Chondrocyte (in vitro differentiated cells): ENCODE measurements at regions not wholly inside any gene's neighbourhood (a gene's known extent, or its start where the extent isn't known, plus 50 kb on each side); places are given as distances from the start of the nearest gene placed in this dataset.

Experiments
- DNase-seq: peaks from one replicate; pipeline ENCODE4 v3.0.0; 2021; ENCODE audit warnings: mixed read lengths, low spot score
- H3K27ac Mint-ChIP-seq: one replicate; pipeline ENCODE4 v1.8.0; 2021; ENCODE audit warnings: mild to moderate bottlenecking, moderate library complexity, mixed read lengths; ENCODE audit not compliant: unreplicated experiment
- H3K27me3 Mint-ChIP-seq: 2 replicates; pipeline ENCODE4 v1.8.0; 2021; ENCODE audit warnings: low read depth, mixed read lengths
- H3K36me3 Mint-ChIP-seq: 2 replicates; pipeline ENCODE4 v1.8.0; 2021; ENCODE audit warnings: low read depth, mixed read lengths
- H3K4me1 Mint-ChIP-seq: 2 replicates; pipeline ENCODE4 v1.8.0; 2021; ENCODE audit warnings: low read depth, mild to moderate bottlenecking, mixed read lengths
- H3K4me3 Mint-ChIP-seq: one replicate; pipeline ENCODE4 v1.8.0; 2021; ENCODE audit warnings: mild to moderate bottlenecking, moderate library complexity, mixed read lengths; ENCODE audit not compliant: unreplicated experiment
- H3K9me3 Mint-ChIP-seq: 2 replicates; pipeline ENCODE4 v1.8.0; 2021; ENCODE audit warnings: low read depth, mixed read lengths
- CTCF ChIP-seq: fragments of 200-600 bp; sonication (generic); IDR thresholded peaks from 2 replicates; pipeline ENCODE4 v1.5.0; 2021; ENCODE audit warnings: antibody characterized with exemption, mild to moderate bottlenecking, moderate library complexity

DNA sequence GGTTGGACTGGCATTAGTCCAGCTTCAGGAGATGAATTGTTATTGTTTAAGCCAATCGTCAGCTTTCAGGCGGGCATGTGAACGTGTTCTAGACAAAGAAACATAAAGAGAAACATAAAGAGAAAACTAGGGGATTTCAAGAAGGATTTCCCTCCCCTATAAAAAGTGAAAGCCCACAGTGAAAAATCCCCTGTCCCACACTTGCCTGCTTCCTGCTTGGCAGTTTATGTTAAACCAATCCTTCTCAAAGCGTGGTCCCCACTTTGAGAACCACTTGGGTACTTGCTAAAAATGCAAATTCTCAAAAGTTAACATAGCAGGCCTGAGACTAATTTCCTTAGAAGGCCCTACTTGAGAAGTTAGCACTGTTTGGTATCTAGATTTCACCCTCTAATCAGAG is 293.0 kb upstream of the SOX14 start:
- DNase-seq: no peak
- no peaks in the 10 kb centered on the region for H3K4me1 Mint-ChIP-seq
- TF ChIP-seq CTCF: no peak

GRCh38 chr3:137471558-137472204 is 292.4 kb upstream of the SOX14 start:
- Mint-ChIP-seq H3K27ac (no peak overlapping the region), H3K9me3 (no peaks in the 10 kb centered on the region), H3K4me1 (no peaks in the 10 kb centered on the region), H3K4me3 (no peak overlapping the region), H3K27me3 (peaks cover 4% of the 10 kb centered on the region), H3K36me3 (no peaks in the 10 kb centered on the region)
- DNase-seq: no peak
- TF ChIP-seq CTCF: no peak

More for the DNA sequence above, 293.0 kb upstream of the SOX14 start:
- H3K27me3 Mint-ChIP-seq: peaks cover 4% of the 10 kb centered on the region
- no peak overlapping the region for H3K4me3 Mint-ChIP-seq
- H3K27ac Mint-ChIP-seq: no peak overlapping the region
- no peaks in the 10 kb centered on the region for H3K9me3 Mint-ChIP-seq
- H3K36me3 Mint-ChIP-seq: no peaks in the 10 kb centered on the region

- Mint-ChIP-seq H3K27me3 (no peaks in the 10 kb centered on the region), H3K9me3 (peaks cover 13% of the 10 kb centered on the region), H3K27ac (no peak overlapping the region), H3K4me3 (no peak overlapping the region), H3K4me1 (no peaks in the 10 kb centered on the region), H3K36me3 (no peaks in the 10 kb centered on the region)
- DNase-seq: no peak
- no peak for TF ChIP-seq CTCF
Observed at GRCh38 chr3:137477614-137478013, 286.5 kb upstream of the SOX14 start.

DNA sequence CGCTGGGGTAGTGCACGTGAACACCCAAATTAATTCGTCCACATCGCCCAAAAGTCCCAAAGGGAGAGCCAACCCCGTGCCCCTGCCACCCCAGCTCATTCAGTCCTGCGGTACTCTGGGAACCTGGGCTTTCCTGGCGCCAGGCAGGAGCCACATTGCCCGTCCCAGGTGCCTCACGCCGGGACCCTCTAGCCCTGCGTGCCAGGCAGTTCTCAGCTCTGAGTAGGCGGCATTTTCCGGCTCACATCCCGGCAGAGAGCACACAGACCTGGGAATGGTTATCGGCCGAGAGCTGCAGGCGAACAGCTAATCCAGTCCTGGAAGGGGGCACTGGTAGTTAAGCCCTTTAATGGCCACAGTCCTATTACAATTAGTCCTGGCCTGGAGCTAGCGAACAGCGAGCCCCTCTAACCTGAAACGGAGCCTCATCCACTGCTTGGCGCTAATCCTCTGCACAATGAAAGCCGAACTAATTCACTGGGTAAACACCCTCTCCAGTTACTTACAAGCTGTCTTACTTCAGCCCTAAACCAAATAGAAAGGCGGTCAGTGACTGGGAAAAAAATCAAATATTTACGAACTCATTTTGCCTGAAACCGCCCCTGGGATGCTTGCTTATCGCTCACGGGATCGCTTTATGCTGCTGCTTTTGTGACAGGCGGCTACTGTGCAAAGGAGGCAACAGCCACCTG is 254.6 kb upstream of the SOX14 start:
- Mint-ChIP-seq H3K27me3 (no peaks in the 10 kb centered on the region), H3K27ac (no peak overlapping the region), H3K36me3 (no peaks in the 10 kb centered on the region), H3K9me3 (peaks cover 7% of the 10 kb centered on the region), H3K4me1 (no peaks in the 10 kb centered on the region), H3K4me3 (no peak overlapping the region)
- TF ChIP-seq CTCF: no peak
- DNase-seq: peak; percentile 68

- no peak for DNase-seq
- TF ChIP-seq CTCF: no peak
Observed at GRCh38 chr3:137511655-137512054, 252.5 kb upstream of the SOX14 start.

More at GRCh38 chr3:137511655-137512054, 252.5 kb upstream of the SOX14 start:
- Mint-ChIP-seq H3K9me3 (no peaks in the 10 kb centered on the region), H3K27ac (no peak overlapping the region), H3K27me3 (no peaks in the 10 kb centered on the region), H3K4me1 (no peaks in the 10 kb centered on the region), H3K4me3 (no peak overlapping the region), H3K36me3 (no peaks in the 10 kb centered on the region)
